Neuronal stem cell (in vitro differentiated cells): ENCODE measurements at regions not wholly inside any gene's neighbourhood (a gene's known extent, or its start where the extent isn't known, plus 50 kb on each side); places are given as distances from the start of the nearest gene placed in this dataset.

Source experiments
- DNase-seq: peaks from one replicate; pipeline ENCODE4 v3.0.0-alpha.2; 2013; ENCODE audit warnings: low spot score
- H2AFZ ChIP-seq: one replicate; pipeline ENCODE4 v1.6.1; 2013; ENCODE audit warnings: mild to moderate bottlenecking, low read length, inconsistent platforms
- H2AK5ac ChIP-seq: 2 replicates; pipeline ENCODE4 v1.6.1; 2013; ENCODE audit warnings: low read depth, mild to moderate bottlenecking, inconsistent platforms, low read length, moderate library complexity, mixed read lengths
- H2BK120ac ChIP-seq: 2 replicates; pipeline ENCODE4 v1.6.1; 2013; ENCODE audit warnings: low read depth, mild to moderate bottlenecking, inconsistent platforms, low read length, moderate library complexity, mixed read lengths
- H2BK12ac ChIP-seq: one replicate; pipeline ENCODE4 v1.6.1; 2013; ENCODE audit warnings: low read length, inconsistent platforms
- H2BK15ac ChIP-seq: 2 replicates; pipeline ENCODE4 v1.6.1; 2013; ENCODE audit warnings: mild to moderate bottlenecking, low read length, inconsistent platforms, mixed read lengths
- H2BK5ac ChIP-seq: one replicate; pipeline ENCODE4 v1.6.1; 2013; ENCODE audit warnings: inconsistent platforms, mild to moderate bottlenecking, low read length, moderate library complexity
- H3K14ac ChIP-seq: one replicate; pipeline ENCODE4 v1.6.1; 2013; ENCODE audit warnings: low read length, inconsistent platforms
- H3K18ac ChIP-seq: 2 replicates; pipeline ENCODE4 v1.6.1; 2013; ENCODE audit warnings: low read length, inconsistent platforms
- H3K23ac ChIP-seq: 2 replicates; pipeline ENCODE4 v1.6.1; 2013; ENCODE audit warnings: low read depth, mild to moderate bottlenecking, mixed read lengths, low read length, inconsistent platforms; ENCODE audit not compliant: poor library complexity
- H3K27ac ChIP-seq: replicated peaks from 3 replicates; pipeline ENCODE4 v1.5.1; 2013; ENCODE audit warnings: low read length, inconsistent platforms
- H3K27me3 ChIP-seq, 3 experiments: 2 replicates each; pipeline ENCODE4 v1.6.1; 2013; ENCODE audit warnings: low read length in 3 of 3, mild to moderate bottlenecking in 2 of 3, inconsistent platforms in 1 of 3, low read depth in 1 of 3, mixed read lengths in 1 of 3, moderate library complexity in 1 of 3; ENCODE audit not compliant: control insufficient read depth in 3 of 3, insufficient read depth in 3 of 3
- H3K36me3 ChIP-seq, 2 donors: replicated peaks in 1 of 2; 2 replicates each; pipeline ENCODE4 v1.6.1; 2013; ENCODE audit warnings: low read length in 2 of 2; ENCODE audit not compliant: control insufficient read depth in 2 of 2, insufficient read depth in 2 of 2
- H3K4ac ChIP-seq: 2 replicates; pipeline ENCODE4 v1.6.1; 2013; ENCODE audit warnings: inconsistent platforms, mild to moderate bottlenecking, low read length, moderate library complexity
- H3K4me1 ChIP-seq, 2 donors: 1 replicate in 1 of 2; 2 replicates in 1 of 2; pipeline ENCODE4 v1.6.1; 2013; ENCODE audit warnings: low read length in 2 of 2, low read depth in 1 of 2; ENCODE audit not compliant: control insufficient read depth in 2 of 2, insufficient read depth in 1 of 2
- H3K4me2 ChIP-seq: one replicate; pipeline ENCODE4 v1.6.1; 2013; ENCODE audit warnings: mild to moderate bottlenecking, low read length, inconsistent platforms; ENCODE audit not compliant: insufficient read depth, poor library complexity, severe bottlenecking
- H3K4me3 ChIP-seq, 2 donors: 2 replicates each; pipeline ENCODE4 v1.5.1; 2013; ENCODE audit warnings: low read length in 2 of 2, mild to moderate bottlenecking in 2 of 2, inconsistent platforms in 1 of 2, moderate library complexity in 1 of 2
- H3K79me1 ChIP-seq: one replicate; pipeline ENCODE4 v1.6.1; 2013; ENCODE audit warnings: low read depth, mild to moderate bottlenecking, inconsistent platforms, low read length, moderate library complexity
- H3K9ac ChIP-seq: one replicate; pipeline ENCODE4 v1.6.1; 2013; ENCODE audit warnings: mild to moderate bottlenecking, low read depth, low read length, inconsistent platforms; ENCODE audit not compliant: poor library complexity
- H3K9me3 ChIP-seq, 2 donors: replicated peaks in 1 of 2; 2 replicates each; pipeline versions ENCODE3 to v1.6.1; 2013; ENCODE audit warnings: low read length in 2 of 2, mild to moderate bottlenecking in 2 of 2, inconsistent platforms in 1 of 2, low read depth in 1 of 2, mixed read lengths in 1 of 2, moderate library complexity in 1 of 2; ENCODE audit not compliant: control insufficient read depth in 2 of 2, insufficient read depth in 1 of 2
- H4K8ac ChIP-seq: one replicate; pipeline ENCODE4 v1.6.1; 2013; ENCODE audit warnings: low read depth, mild to moderate bottlenecking, inconsistent platforms, low read length, moderate library complexity
- H4K91ac ChIP-seq: one replicate; pipeline ENCODE4 v1.6.1; 2013; ENCODE audit warnings: low read length, low read depth, mild to moderate bottlenecking, inconsistent platforms; ENCODE audit not compliant: poor library complexity
- WGBS, 2 donors: extraction: QIAGEN DNeasy Blood & Tissue Kit; methylation state at CpG; one replicate each; pipeline ENCODE4 v1.1.7; 2013; ENCODE audit warnings: missing lambda C conversion rate in 2 of 2, mixed read lengths in 1 of 2; ENCODE audit not compliant: insufficient read length in 2 of 2, insufficient replicate concordance in 1 of 2; ENCODE audit errors: extremely low coverage in 2 of 2; 5-methylcytosine and 5-hydroxymethylcytosine counted together

- Histone ChIP-seq H2BK12ac (no peak overlapping the region), H3K4me2 (no peak overlapping the region), H2AK5ac (no peak overlapping the region), H4K8ac (no peak overlapping the region), H2BK5ac (no peak overlapping the region), H3K79me1 (no peaks in the 10 kb centered on the region), H3K9ac (no peak overlapping the region), H3K4me1 (peaks cover 5 to 9% of the 10 kb centered on the region in 2 donors), H3K9me3 (no peaks in the 10 kb centered on the region), H3K18ac (no peak overlapping the region), H3K27me3 (peaks cover 0 to 4% (median 0%) of the 10 kb centered on the region in 3 experiments), H3K27ac (no peak overlapping the region), H2BK15ac (no peak overlapping the region), H2AFZ (no peak overlapping the region), H3K23ac (no peak overlapping the region), H3K4me3 (no peak overlapping the region), H3K14ac (no peak overlapping the region), H3K4ac (no peak overlapping the region), H2BK120ac (no peak overlapping the region), H3K36me3 (no peaks in the 10 kb centered on the region), H4K91ac (no peak overlapping the region)
- no CpG with 5 or more reads among the region's 6 CpGs for WGBS, 2 donors
- DNase-seq: no peak
Observed at GRCh38 chr2:15705310-15705709, 113.6 kb downstream of the DDX1 start.

DNA sequence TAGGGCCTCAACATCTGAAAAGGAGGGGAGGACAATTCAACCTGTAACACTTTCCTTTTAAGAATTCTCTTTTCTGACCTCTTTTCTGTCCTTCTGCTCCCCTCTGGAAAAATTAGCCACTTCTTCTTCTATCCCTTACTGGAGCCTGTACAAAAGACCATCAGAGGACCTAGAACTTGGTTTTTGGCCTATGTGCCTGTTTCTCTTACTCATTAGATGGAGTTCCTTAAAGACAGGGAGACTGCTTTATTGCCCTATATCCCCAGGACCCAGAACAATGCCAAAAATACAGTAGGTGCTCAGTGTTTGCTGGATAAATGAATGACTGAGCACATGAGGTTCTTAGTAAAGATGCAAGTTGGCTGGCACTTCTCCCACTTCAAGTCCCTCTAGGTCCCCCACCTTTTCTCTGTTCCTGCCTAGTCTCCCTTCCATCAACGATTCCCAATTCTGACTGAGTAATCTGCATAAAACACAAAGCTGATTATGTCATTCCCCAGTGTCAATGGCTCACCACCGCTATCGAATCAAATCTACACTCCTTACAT, 114.2 kb downstream of the DDX1 start:
- H2AK5ac ChIP-seq: no peak overlapping the region
- H3K9me3 ChIP-seq: no peaks in the 10 kb centered on the region
- H3K27me3 ChIP-seq: peaks cover 0 to 3% (median 0%) of the 10 kb centered on the region in 3 experiments
- H3K4me2 ChIP-seq: no peak overlapping the region
- no peak overlapping the region for H2BK12ac ChIP-seq
- H3K14ac ChIP-seq: no peak overlapping the region
- peaks cover 5 to 9% of the 10 kb centered on the region in 2 donors for H3K4me1 ChIP-seq
- no peak overlapping the region for H3K9ac ChIP-seq
- H2AFZ ChIP-seq: no peak overlapping the region
- H2BK5ac ChIP-seq: no peak overlapping the region
- no peak overlapping the region for H3K27ac ChIP-seq
- H2BK15ac ChIP-seq: no peak overlapping the region
- no peak overlapping the region for H3K23ac ChIP-seq
- H3K36me3 ChIP-seq: no peaks in the 10 kb centered on the region
- no peak overlapping the region for H3K4ac ChIP-seq
- no peak overlapping the region for H3K18ac ChIP-seq
- H3K79me1 ChIP-seq: no peaks in the 10 kb centered on the region
- H2BK120ac ChIP-seq: no peak overlapping the region
- H4K8ac ChIP-seq: no peak overlapping the region
- DNase-seq: no peak
- H4K91ac ChIP-seq: no peak overlapping the region
- H3K4me3 ChIP-seq: no peak overlapping the region
- no CpG with 5 or more reads among the region's 3 CpGs for WGBS, 2 donors

GRCh38 chr2:15706424-15706823, 114.8 kb downstream of the DDX1 start:
- no peaks in the 10 kb centered on the region for H3K79me1 ChIP-seq
- no peak overlapping the region for H2AK5ac ChIP-seq
- H3K4me3 ChIP-seq: no peak overlapping the region
- no peak overlapping the region for H4K8ac ChIP-seq
- no peak overlapping the region for H3K4ac ChIP-seq
- no peak overlapping the region for H2BK5ac ChIP-seq
- peaks cover 0 to 2% of the 10 kb centered on the region in 2 donors for H3K9me3 ChIP-seq
- no peak overlapping the region for H2BK12ac ChIP-seq
- no peaks in the 10 kb centered on the region for H3K36me3 ChIP-seq
- H4K91ac ChIP-seq: no peak overlapping the region
- H3K4me2 ChIP-seq: no peak overlapping the region
- H3K27me3 ChIP-seq: no peaks in the 10 kb centered on the region
- no peak overlapping the region for H3K18ac ChIP-seq
- no peak overlapping the region for H3K14ac ChIP-seq
- no peak overlapping the region for H3K23ac ChIP-seq
- H3K27ac ChIP-seq: no peak overlapping the region
- no peak overlapping the region for H2BK120ac ChIP-seq
- peaks cover 5 to 9% of the 10 kb centered on the region in 2 donors for H3K4me1 ChIP-seq
- no peak overlapping the region for H3K9ac ChIP-seq
- H2BK15ac ChIP-seq: no peak overlapping the region
- no peak overlapping the region for H2AFZ ChIP-seq
- DNase-seq: no peak

DNA sequence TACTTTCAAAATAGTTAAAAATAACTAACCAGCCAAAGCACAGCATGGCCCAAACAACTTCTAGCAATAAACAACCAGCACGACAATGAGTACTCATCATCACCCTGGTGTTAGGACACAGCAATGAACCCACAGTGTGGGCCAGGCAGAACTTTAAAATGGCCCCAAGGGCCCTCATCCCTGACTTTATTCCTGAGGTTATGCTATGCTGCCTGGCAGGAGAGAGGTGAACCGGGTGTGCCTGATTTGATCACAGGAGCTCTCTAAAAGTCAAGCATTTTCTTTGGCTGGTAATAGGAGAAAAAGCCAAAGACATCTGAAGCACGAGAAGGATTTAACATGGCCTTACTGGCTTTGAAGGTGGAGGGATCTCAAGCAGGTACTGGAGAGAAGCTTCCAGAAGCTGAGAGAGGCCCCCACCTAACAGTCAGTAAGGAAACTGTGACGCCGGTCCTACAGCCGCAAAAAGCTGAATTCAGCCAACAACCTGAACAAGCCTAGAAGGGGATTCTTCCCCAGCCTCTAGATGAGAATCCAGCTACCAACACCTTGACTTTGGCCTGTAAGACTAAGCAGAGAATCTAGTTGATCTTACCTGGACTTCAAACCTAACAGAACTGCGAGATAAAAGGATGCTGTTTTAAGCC, 115.4 kb downstream of the DDX1 start:
- Histone ChIP-seq H2BK120ac (no peak overlapping the region), H3K36me3 (no peaks in the 10 kb centered on the region), H3K79me1 (no peaks in the 10 kb centered on the region), H3K27ac (no peak overlapping the region), H3K4ac (no peak overlapping the region), H3K9me3 (peaks cover 0 to 2% of the 10 kb centered on the region in 2 donors), H3K27me3 (no peaks in the 10 kb centered on the region), H3K4me3 (no peak overlapping the region), H2AK5ac (no peak overlapping the region), H3K14ac (no peak overlapping the region), H2BK15ac (no peak overlapping the region), H3K23ac (no peak overlapping the region), H3K4me1 (peaks cover 5 to 9% of the 10 kb centered on the region in 2 donors), H4K8ac (no peak overlapping the region), H3K18ac (no peak overlapping the region), H2AFZ (no peak overlapping the region), H2BK5ac (no peak overlapping the region), H3K9ac (no peak overlapping the region), H2BK12ac (no peak overlapping the region), H3K4me2 (no peak overlapping the region), H4K91ac (no peak overlapping the region)
- no peak for DNase-seq
- no CpG with 5 or more reads among the region's 7 CpGs for WGBS, 2 donors
